ENCODE measurements at regions not wholly inside any gene's neighbourhood (a gene's known extent, or its start where the extent isn't known, plus 50 kb on each side); places are given as distances from the start of the nearest gene placed in this dataset.

DNA sequence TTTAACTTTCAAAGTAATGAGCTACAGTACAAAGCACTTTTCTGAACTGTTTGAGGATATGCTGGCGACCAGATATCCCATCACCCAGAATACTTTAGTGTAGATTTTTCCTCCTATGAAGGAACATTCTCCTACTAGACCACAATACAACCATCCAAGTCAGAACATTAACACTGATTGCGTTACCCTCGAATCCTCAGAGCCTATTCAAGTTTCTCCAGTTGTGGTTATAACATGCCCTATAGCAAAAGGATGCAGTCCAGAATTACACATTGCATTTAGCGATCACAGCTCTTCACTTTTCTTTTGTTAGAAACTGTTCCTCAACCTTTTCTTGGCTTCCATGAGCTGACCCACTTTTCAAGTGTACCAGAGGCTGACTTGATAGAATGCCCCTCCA, 87.4 kb upstream of the SOX4 start:
- TF ChIP-seq CTCF (IDR thresholded peaks at IDR 0.05; ENCODE audit: insufficient read depth, low read depth, low read length) (no peak), EZH2 (IDR thresholded peaks at IDR 0.05; ENCODE audit: insufficient read depth, low read length) (no peak)

Data from astrocyte (in vitro differentiated cells and primary cell).